ENCODE measurements at regions not wholly inside any gene's neighbourhood (a gene's known extent, or its start where the extent isn't known, plus 50 kb on each side); places are given as distances from the start of the nearest gene placed in this dataset.

GRCh38 chr18:76203552-76203951 lies 291.5 kb downstream of the ZNF516 start:
- no peak for TF ChIP-seq CTCF (IDR thresholded peaks at IDR 0.05)
- no peak for TF ChIP-seq EZH2 (IDR thresholded peaks at IDR 0.05)
